Brain microvascular endothelial cell (primary cell): ENCODE measurements at regions not wholly inside any gene's neighbourhood (a gene's known extent, or its start where the extent isn't known, plus 50 kb on each side); places are given as distances from the start of the nearest gene placed in this dataset.
"Not testable (repeated sequence)": the region's sequence is repeated elsewhere in the genome, so short reads cannot be mapped to it uniquely, and the experiment has no call there.

Source experiments
- DNase-seq: peaks from one replicate; pipeline ENCODE4 v3.0.0-alpha.2; 2020
- H3K27ac ChIP-seq: fragments of 250-450 bp; sonication (Bioruptor Pico); 2 replicates; pipeline ENCODE4 v1.5.1; 2020; ENCODE audit warnings: mild to moderate bottlenecking, moderate library complexity
- H3K27me3 ChIP-seq: fragments of 250-450 bp; sonication (Bioruptor Pico); replicated peaks from 2 replicates; pipeline ENCODE4 v1.5.1; 2020; ENCODE audit warnings: mild to moderate bottlenecking
- H3K36me3 ChIP-seq: fragments of 250-450 bp; sonication (Bioruptor Pico); replicated peaks from 2 replicates; pipeline ENCODE4 v1.5.1; 2020; ENCODE audit warnings: mild to moderate bottlenecking
- H3K4me3 ChIP-seq: 2 replicates; pipeline ENCODE4 v1.5.1; 2011; ENCODE audit warnings: low read depth, mild to moderate bottlenecking, control low read depth, low read length, moderate library complexity
- in situ Hi-C: cut with HindIII; loops from 2 replicates; pipeline ENCODE4 v1.10.0; 2017; ENCODE audit warnings: low sequenced_read_pairs, low pct_ligation_motif_present
- TF ChIP-seq, protein P1 (sequence below): IDR thresholded peaks from 2 replicates; pipeline ENCODE4 v1.5.1; 2011; ENCODE audit warnings: low read depth, mild to moderate bottlenecking, moderate library complexity, low read length, control low read depth, inconsistent platforms; ENCODE audit errors: missing control alignments

DNA sequence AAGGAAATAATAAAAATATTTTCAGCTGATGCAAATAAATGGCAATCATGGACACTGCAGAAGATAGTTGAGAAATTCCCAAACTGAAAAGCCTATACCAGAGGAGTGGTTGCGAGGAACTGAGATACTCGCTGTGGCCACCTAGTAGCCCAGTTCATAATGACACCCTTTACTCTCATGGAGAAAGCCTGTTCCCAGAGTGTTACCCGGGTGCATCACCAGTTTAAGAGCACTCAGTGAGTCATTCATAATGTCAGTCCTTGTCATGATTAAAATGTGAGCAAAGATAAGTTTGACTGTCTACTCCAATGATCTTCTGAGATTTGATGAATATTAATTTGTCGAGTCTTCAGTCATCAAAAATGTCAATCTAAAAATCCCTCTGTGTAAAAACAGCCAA is 138.4 kb upstream of the LRRC3B start:
- TF ChIP-seq, protein P1, sequence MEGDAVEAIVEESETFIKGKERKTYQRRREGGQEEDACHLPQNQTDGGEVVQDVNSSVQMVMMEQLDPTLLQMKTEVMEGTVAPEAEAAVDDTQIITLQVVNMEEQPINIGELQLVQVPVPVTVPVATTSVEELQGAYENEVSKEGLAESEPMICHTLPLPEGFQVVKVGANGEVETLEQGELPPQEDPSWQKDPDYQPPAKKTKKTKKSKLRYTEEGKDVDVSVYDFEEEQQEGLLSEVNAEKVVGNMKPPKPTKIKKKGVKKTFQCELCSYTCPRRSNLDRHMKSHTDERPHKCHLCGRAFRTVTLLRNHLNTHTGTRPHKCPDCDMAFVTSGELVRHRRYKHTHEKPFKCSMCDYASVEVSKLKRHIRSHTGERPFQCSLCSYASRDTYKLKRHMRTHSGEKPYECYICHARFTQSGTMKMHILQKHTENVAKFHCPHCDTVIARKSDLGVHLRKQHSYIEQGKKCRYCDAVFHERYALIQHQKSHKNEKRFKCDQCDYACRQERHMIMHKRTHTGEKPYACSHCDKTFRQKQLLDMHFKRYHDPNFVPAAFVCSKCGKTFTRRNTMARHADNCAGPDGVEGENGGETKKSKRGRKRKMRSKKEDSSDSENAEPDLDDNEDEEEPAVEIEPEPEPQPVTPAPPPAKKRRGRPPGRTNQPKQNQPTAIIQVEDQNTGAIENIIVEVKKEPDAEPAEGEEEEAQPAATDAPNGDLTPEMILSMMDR: no peak
- in situ Hi-C loops: no loop called here

DNA sequence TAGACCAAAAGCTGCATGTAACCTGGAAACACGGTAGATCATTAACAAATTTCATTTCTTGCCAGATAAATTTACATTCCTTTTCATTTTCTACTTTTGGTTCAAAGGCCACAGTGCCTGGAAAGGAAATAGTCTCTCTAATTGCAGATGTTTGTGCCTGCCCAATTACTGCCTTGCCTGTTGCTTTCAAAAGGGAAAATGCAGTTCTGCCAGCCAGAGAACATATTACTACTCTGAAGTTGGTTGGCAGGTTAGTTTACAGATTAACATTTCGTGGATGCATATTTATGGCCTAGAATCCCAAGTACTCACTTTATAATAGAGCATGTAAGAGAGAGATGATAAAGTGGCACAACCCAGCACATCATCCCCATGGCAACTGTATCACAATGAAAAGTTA is 124.3 kb upstream of the LRRC3B start:
- TF ChIP-seq, protein P1: no peak
- in situ Hi-C loops: no loop called here
- Histone ChIP-seq H3K27ac (no peak overlapping the region), H3K36me3 (no peaks in the 10 kb centered on the region), H3K4me3 (no peak overlapping the region), H3K27me3 (no peaks in the 10 kb centered on the region)
- no peak for DNase-seq

More for the DNA sequence above, 138.4 kb upstream of the LRRC3B start:
- DNase-seq: peak; percentile 0
- H3K27ac ChIP-seq: no peak overlapping the region
- no peak overlapping the region for H3K4me3 ChIP-seq
- H3K36me3 ChIP-seq: no peaks in the 10 kb centered on the region
- no peaks in the 10 kb centered on the region for H3K27me3 ChIP-seq

DNA sequence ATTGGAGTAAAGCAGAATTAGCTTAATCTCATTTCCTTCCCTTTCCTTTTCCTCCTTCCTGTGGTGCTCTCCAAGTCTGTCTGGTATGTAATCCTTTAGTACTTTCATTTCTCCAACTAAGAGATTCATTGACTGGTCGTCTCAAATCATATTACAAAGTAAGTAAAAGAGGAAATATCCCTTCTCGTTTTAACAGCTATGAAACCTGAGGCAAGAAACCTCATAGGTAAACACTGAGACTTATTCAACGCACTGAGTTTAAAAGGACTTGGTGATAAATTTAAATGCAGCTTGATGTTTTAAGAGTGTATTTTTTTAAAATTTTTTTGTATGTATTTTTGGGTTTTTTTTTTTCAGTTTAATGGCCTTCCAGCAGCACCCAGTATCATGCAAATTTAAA is 117.2 kb upstream of the LRRC3B start:
- Histone ChIP-seq H3K27me3 (no peaks in the 10 kb centered on the region), H3K27ac (no peak overlapping the region), H3K4me3 (no peak overlapping the region), H3K36me3 (no peaks in the 10 kb centered on the region)
- TF ChIP-seq, protein P1: no peak
- DNase-seq: no peak
- in situ Hi-C loops: no loop called here

DNA sequence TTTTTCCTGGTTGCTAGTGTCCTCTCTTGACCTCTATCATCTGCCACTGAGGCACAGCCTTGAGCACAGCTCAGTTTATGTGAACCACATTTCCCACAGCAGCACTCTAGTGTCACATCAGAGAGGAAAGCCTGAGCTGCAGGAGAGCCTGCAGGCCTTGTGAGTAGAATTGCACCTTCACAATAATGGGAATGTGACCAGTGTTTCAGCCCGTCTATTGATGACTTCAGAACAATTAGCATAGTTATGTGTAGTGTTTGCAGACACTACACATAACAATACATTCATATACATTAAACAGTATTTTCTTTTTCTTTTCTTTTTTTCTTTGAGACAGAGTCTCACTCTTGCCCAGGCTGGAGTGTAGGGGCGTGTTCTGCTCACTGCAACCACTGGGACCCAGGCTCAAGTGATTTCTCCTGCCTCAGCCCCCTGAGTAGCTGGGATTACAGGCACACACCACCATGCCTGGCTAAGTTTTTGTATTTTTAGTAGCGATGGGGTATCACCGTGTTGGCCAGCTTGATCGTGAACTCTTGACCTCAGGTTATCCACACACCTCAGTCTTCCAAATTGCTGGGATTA is 108.0 kb upstream of the LRRC3B start:
- H3K4me3 ChIP-seq, DNase-seq, in situ Hi-C loops, H3K27me3 ChIP-seq, H3K36me3 ChIP-seq, H3K27ac ChIP-seq: not testable (repeated sequence)

DNA sequence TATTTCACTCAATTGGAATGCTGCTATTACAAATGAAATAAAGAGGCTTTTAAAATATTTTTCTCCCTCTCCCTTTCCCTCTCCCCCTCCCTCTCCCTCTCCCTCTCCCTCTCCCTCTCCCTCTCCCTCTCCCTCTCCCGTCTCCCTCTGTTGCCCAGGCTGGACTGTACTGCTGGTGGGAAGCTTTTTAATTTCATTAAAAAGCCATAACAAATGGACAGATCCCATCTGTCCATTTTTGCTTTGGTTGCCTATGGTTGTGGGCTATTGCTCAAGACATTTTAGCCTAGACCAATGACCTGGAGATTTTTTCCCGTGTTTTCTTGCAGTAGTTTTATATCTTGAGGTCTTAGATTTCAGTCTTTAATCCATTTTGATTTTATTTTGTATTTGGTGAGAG is 107.2 kb upstream of the LRRC3B start:
- Histone ChIP-seq H3K27ac (no peak overlapping the region), H3K27me3 (no peaks in the 10 kb centered on the region), H3K36me3 (no peaks in the 10 kb centered on the region), H3K4me3 (no peak overlapping the region)
- DNase-seq: no peak
- in situ Hi-C loops: no loop called here
- TF ChIP-seq, protein P1: no peak

DNA sequence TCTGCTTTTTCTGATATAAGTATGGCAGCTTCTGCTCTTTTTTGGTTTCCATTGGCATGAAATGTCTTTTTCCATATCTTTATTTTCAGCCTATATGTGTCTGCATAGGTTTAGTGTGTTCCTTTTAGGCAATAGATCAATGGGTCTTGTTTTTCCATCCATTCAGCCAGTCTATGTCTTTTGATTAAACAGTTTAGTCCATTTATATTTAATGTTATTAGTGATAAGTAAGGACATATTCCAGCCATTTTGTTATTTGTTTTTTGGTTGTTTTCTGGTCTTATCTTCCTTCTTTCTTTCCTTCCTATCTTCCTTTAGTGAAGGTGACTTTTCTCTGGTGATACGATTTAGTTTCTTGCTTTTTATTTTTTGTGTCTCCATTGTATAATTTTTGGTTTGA is 101.3 kb upstream of the LRRC3B start:
- no peak overlapping the region for H3K4me3 ChIP-seq
- no peaks in the 10 kb centered on the region for H3K27me3 ChIP-seq
- TF ChIP-seq, protein P1: no peak
- DNase-seq: no peak
- H3K27ac ChIP-seq: no peak overlapping the region
- H3K36me3 ChIP-seq: no peaks in the 10 kb centered on the region
- in situ Hi-C loops: no loop called here
